Hepatocyte (in vitro differentiated cells): ENCODE measurements at regions not wholly inside any gene's neighbourhood (a gene's known extent, or its start where the extent isn't known, plus 50 kb on each side); places are given as distances from the start of the nearest gene placed in this dataset.

Experiments used
- DNase-seq: peaks from one replicate; pipeline ENCODE4 v3.0.0-alpha.2; 2016; ENCODE audit warnings: low spot score
- H2AFZ ChIP-seq: fragments of 200-600 bp; sonication (generic); 2 replicates; pipeline ENCODE4 v1.6.0; 2016; ENCODE audit warnings: antibody characterized with exemption, mild to moderate bottlenecking
- H3K27ac ChIP-seq: fragments of 200-600 bp; sonication (generic); 2 replicates; pipeline ENCODE4 v1.5.1; 2016; ENCODE audit warnings: mild to moderate bottlenecking
- H3K27me3 ChIP-seq: fragments of 200-600 bp; sonication (generic); 2 replicates; pipeline ENCODE4 v1.6.1; 2016
- H3K36me3 ChIP-seq: fragments of 200-600 bp; sonication (generic); replicated peaks from 2 replicates; pipeline ENCODE4 v1.5.1; 2016; ENCODE audit warnings: low read depth; ENCODE audit not compliant: insufficient read depth
- H3K4me1 ChIP-seq: fragments of 200-600 bp; sonication (generic); 2 replicates; pipeline ENCODE4 v1.5.1; 2016; ENCODE audit warnings: mild to moderate bottlenecking, moderate library complexity; ENCODE audit not compliant: insufficient read depth
- H3K4me2 ChIP-seq: fragments of 200-600 bp; sonication (generic); 2 replicates; pipeline ENCODE4 v1.6.0; 2016
- H3K4me3 ChIP-seq: fragments of 200-600 bp; sonication (generic); 2 replicates; pipeline ENCODE4 v1.5.1; 2016; ENCODE audit warnings: mild to moderate bottlenecking
- H3K79me2 ChIP-seq: fragments of 200-600 bp; sonication (generic); 2 replicates; pipeline ENCODE4 v1.6.0; 2017; ENCODE audit warnings: mild to moderate bottlenecking
- H3K9me2 ChIP-seq: fragments of 200-600 bp; sonication (generic); replicated peaks from 2 replicates; pipeline ENCODE4 v1.6.0; 2017; ENCODE audit warnings: mild to moderate bottlenecking; ENCODE audit not compliant: insufficient read depth
- H3K9me3 ChIP-seq: fragments of 200-600 bp; sonication (generic); 2 replicates; pipeline ENCODE4 v1.5.1; 2016; ENCODE audit warnings: low read depth, mild to moderate bottlenecking
- H4K20me1 ChIP-seq: fragments of 200-600 bp; sonication (generic); 2 replicates; pipeline ENCODE4 v1.6.0; 2016; ENCODE audit warnings: mild to moderate bottlenecking; ENCODE audit not compliant: insufficient read depth, poor library complexity, severe bottlenecking
- CTCF ChIP-seq: fragments of 200-600 bp; sonication (generic); IDR thresholded peaks from 2 replicates; pipeline ENCODE4 v1.5.1; 2016; ENCODE audit warnings: antibody characterized with exemption, mild to moderate bottlenecking; ENCODE audit not compliant: poor library complexity
- EZH2 ChIP-seq: fragments of 200-600 bp; sonication (generic); IDR thresholded peaks from 2 replicates; pipeline ENCODE4 v1.6.1; 2016; ENCODE audit warnings: antibody characterized with exemption, mild to moderate bottlenecking, borderline replicate concordance
- EZH2phosphoT487 ChIP-seq: fragments of 200-600 bp; sonication (generic); IDR thresholded peaks from one replicate; pipeline ENCODE4 v1.6.1; 2018; ENCODE audit warnings: antibody characterized with exemption, mild to moderate bottlenecking, low read depth, moderate library complexity; ENCODE audit not compliant: unreplicated experiment, severe bottlenecking
- WGBS: methylation state at CpG from one replicate; pipeline ENCODE4 v1.1.6; 2016; ENCODE audit warnings: low lambda C conversion rate; ENCODE audit errors: missing lambda C conversion rate; 5-methylcytosine and 5-hydroxymethylcytosine counted together

- Histone ChIP-seq H3K27ac (no peak overlapping the region), H3K4me2 (no peak overlapping the region), H3K36me3 (no peaks in the 10 kb centered on the region), H3K9me3 (no peaks in the 10 kb centered on the region), H3K79me2 (no peaks in the 10 kb centered on the region), H3K27me3 (no peaks in the 10 kb centered on the region), H3K9me2 (no peaks in the 10 kb centered on the region), H2AFZ (no peak overlapping the region), H3K4me1 (peaks cover 11% of the 10 kb centered on the region), H3K4me3 (no peak overlapping the region), H4K20me1 (no peaks in the 10 kb centered on the region)
- WGBS = 97% methylated on average over 2 of the region's 2 CpGs
- no peak for TF ChIP-seq EZH2
- TF ChIP-seq EZH2phosphoT487 = no peak
- no peak for TF ChIP-seq CTCF
- DNase-seq = no peak
Measured at GRCh38 chr18:39349801-39350200, 1784.2 kb upstream of the CELF4 start.

- H3K27ac ChIP-seq = no peak overlapping the region
- TF ChIP-seq CTCF = no peak
- TF ChIP-seq EZH2 = no peak
- TF ChIP-seq EZH2phosphoT487 = no peak
- H3K9me3 ChIP-seq = no peaks in the 10 kb centered on the region
- no peaks in the 10 kb centered on the region for H3K9me2 ChIP-seq
- peaks cover 12% of the 10 kb centered on the region for H3K4me1 ChIP-seq
- H3K79me2 ChIP-seq = no peaks in the 10 kb centered on the region
- no peak for DNase-seq
- WGBS = 90% methylated on average over 3 of the region's 3 CpGs
- no peaks in the 10 kb centered on the region for H4K20me1 ChIP-seq
- no peak overlapping the region for H2AFZ ChIP-seq
- H3K4me2 ChIP-seq = no peak overlapping the region
- no peaks in the 10 kb centered on the region for H3K36me3 ChIP-seq
- no peaks in the 10 kb centered on the region for H3K27me3 ChIP-seq
- H3K4me3 ChIP-seq = no peak overlapping the region
Measured at GRCh38 chr18:39348757-39349156, 1783.2 kb upstream of the CELF4 start.

GRCh38 chr18:39347701-39348100, 1782.1 kb upstream of the CELF4 start:
- TF ChIP-seq CTCF (no peak), EZH2 (no peak), EZH2phosphoT487 (no peak)
- Histone ChIP-seq H3K27me3 (no peaks in the 10 kb centered on the region), H3K4me3 (no peak overlapping the region), H3K4me2 (no peak overlapping the region), H3K36me3 (no peaks in the 10 kb centered on the region), H3K4me1 (peaks cover 12% of the 10 kb centered on the region), H3K79me2 (no peaks in the 10 kb centered on the region), H2AFZ (no peak overlapping the region), H3K9me3 (no peaks in the 10 kb centered on the region), H3K9me2 (no peaks in the 10 kb centered on the region), H4K20me1 (no peaks in the 10 kb centered on the region), H3K27ac (no peak overlapping the region)
- WGBS = 88% methylated on average over 5 of the region's 5 CpGs
- DNase-seq = no peak

- no peaks in the 10 kb centered on the region for H3K27me3 ChIP-seq
- no peaks in the 10 kb centered on the region for H3K9me2 ChIP-seq
- no peak overlapping the region for H3K4me3 ChIP-seq
- no peak overlapping the region for H3K4me2 ChIP-seq
- no peaks in the 10 kb centered on the region for H4K20me1 ChIP-seq
- no peak for DNase-seq
- WGBS = 94% methylated on average over 1 of the region's 1 CpG
- H2AFZ ChIP-seq = no peak overlapping the region
- no peaks in the 10 kb centered on the region for H3K9me3 ChIP-seq
- no peaks in the 10 kb centered on the region for H3K36me3 ChIP-seq
- no peaks in the 10 kb centered on the region for H3K79me2 ChIP-seq
- no peak overlapping the region for H3K27ac ChIP-seq
- no peak for TF ChIP-seq EZH2
- no peak for TF ChIP-seq EZH2phosphoT487
- TF ChIP-seq CTCF = no peak
- peaks cover 12% of the 10 kb centered on the region for H3K4me1 ChIP-seq
Measured at GRCh38 chr18:39346916-39347315, 1781.3 kb upstream of the CELF4 start.
